Hepatocyte (in vitro differentiated cells): ENCODE measurements at regions not wholly inside any gene's neighbourhood (a gene's known extent, or its start where the extent isn't known, plus 50 kb on each side); places are given as distances from the start of the nearest gene placed in this dataset.
"Not testable (repeated sequence)": the region's sequence is repeated elsewhere in the genome, so short reads cannot be mapped to it uniquely, and the experiment has no call there.

Experiments used
- DNase-seq: peaks from one replicate; pipeline ENCODE4 v3.0.0-alpha.2; 2016; ENCODE audit warnings: low spot score
- H2AFZ ChIP-seq: fragments of 200-600 bp; sonication (generic); 2 replicates; pipeline ENCODE4 v1.6.0; 2016; ENCODE audit warnings: antibody characterized with exemption, mild to moderate bottlenecking
- H3K27ac ChIP-seq: fragments of 200-600 bp; sonication (generic); 2 replicates; pipeline ENCODE4 v1.5.1; 2016; ENCODE audit warnings: mild to moderate bottlenecking
- H3K27me3 ChIP-seq: fragments of 200-600 bp; sonication (generic); 2 replicates; pipeline ENCODE4 v1.6.1; 2016
- H3K36me3 ChIP-seq: fragments of 200-600 bp; sonication (generic); replicated peaks from 2 replicates; pipeline ENCODE4 v1.5.1; 2016; ENCODE audit warnings: low read depth; ENCODE audit not compliant: insufficient read depth
- H3K4me1 ChIP-seq: fragments of 200-600 bp; sonication (generic); 2 replicates; pipeline ENCODE4 v1.5.1; 2016; ENCODE audit warnings: mild to moderate bottlenecking, moderate library complexity; ENCODE audit not compliant: insufficient read depth
- H3K4me2 ChIP-seq: fragments of 200-600 bp; sonication (generic); 2 replicates; pipeline ENCODE4 v1.6.0; 2016
- H3K4me3 ChIP-seq: fragments of 200-600 bp; sonication (generic); 2 replicates; pipeline ENCODE4 v1.5.1; 2016; ENCODE audit warnings: mild to moderate bottlenecking
- H3K79me2 ChIP-seq: fragments of 200-600 bp; sonication (generic); 2 replicates; pipeline ENCODE4 v1.6.0; 2017; ENCODE audit warnings: mild to moderate bottlenecking
- H3K9me2 ChIP-seq: fragments of 200-600 bp; sonication (generic); replicated peaks from 2 replicates; pipeline ENCODE4 v1.6.0; 2017; ENCODE audit warnings: mild to moderate bottlenecking; ENCODE audit not compliant: insufficient read depth
- H3K9me3 ChIP-seq: fragments of 200-600 bp; sonication (generic); 2 replicates; pipeline ENCODE4 v1.5.1; 2016; ENCODE audit warnings: low read depth, mild to moderate bottlenecking
- H4K20me1 ChIP-seq: fragments of 200-600 bp; sonication (generic); 2 replicates; pipeline ENCODE4 v1.6.0; 2016; ENCODE audit warnings: mild to moderate bottlenecking; ENCODE audit not compliant: insufficient read depth, poor library complexity, severe bottlenecking
- EZH2 ChIP-seq: fragments of 200-600 bp; sonication (generic); IDR thresholded peaks from 2 replicates; pipeline ENCODE4 v1.6.1; 2016; ENCODE audit warnings: antibody characterized with exemption, mild to moderate bottlenecking, borderline replicate concordance
- EZH2phosphoT487 ChIP-seq: fragments of 200-600 bp; sonication (generic); IDR thresholded peaks from one replicate; pipeline ENCODE4 v1.6.1; 2018; ENCODE audit warnings: antibody characterized with exemption, mild to moderate bottlenecking, low read depth, moderate library complexity; ENCODE audit not compliant: unreplicated experiment, severe bottlenecking
- WGBS: methylation state at CpG from one replicate; pipeline ENCODE4 v1.1.6; 2016; ENCODE audit warnings: low lambda C conversion rate; ENCODE audit errors: missing lambda C conversion rate; 5-methylcytosine and 5-hydroxymethylcytosine counted together
- TF ChIP-seq, protein P1 (sequence below): fragments of 200-600 bp; sonication (generic); IDR thresholded peaks from 2 replicates; pipeline ENCODE4 v1.5.1; 2016; ENCODE audit warnings: antibody characterized with exemption, mild to moderate bottlenecking; ENCODE audit not compliant: poor library complexity

- Histone ChIP-seq H3K4me1 (no peaks in the 10 kb centered on the region), H3K9me2 (no peaks in the 10 kb centered on the region), H2AFZ (no peak overlapping the region), H4K20me1 (no peaks in the 10 kb centered on the region), H3K27ac (no peak overlapping the region), H3K4me3 (no peak overlapping the region), H3K27me3 (no peaks in the 10 kb centered on the region), H3K79me2 (no peaks in the 10 kb centered on the region), H3K36me3 (no peaks in the 10 kb centered on the region), H3K4me2 (no peak overlapping the region), H3K9me3 (no peaks in the 10 kb centered on the region)
- 87% methylated on average over 9 of the region's 9 CpGs for WGBS
- TF ChIP-seq, protein P1, sequence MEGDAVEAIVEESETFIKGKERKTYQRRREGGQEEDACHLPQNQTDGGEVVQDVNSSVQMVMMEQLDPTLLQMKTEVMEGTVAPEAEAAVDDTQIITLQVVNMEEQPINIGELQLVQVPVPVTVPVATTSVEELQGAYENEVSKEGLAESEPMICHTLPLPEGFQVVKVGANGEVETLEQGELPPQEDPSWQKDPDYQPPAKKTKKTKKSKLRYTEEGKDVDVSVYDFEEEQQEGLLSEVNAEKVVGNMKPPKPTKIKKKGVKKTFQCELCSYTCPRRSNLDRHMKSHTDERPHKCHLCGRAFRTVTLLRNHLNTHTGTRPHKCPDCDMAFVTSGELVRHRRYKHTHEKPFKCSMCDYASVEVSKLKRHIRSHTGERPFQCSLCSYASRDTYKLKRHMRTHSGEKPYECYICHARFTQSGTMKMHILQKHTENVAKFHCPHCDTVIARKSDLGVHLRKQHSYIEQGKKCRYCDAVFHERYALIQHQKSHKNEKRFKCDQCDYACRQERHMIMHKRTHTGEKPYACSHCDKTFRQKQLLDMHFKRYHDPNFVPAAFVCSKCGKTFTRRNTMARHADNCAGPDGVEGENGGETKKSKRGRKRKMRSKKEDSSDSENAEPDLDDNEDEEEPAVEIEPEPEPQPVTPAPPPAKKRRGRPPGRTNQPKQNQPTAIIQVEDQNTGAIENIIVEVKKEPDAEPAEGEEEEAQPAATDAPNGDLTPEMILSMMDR = no peak
- TF ChIP-seq EZH2phosphoT487 = no peak
- no peak for TF ChIP-seq EZH2
- DNase-seq = no peak
Observed at GRCh38 chr22:34620161-34620560, 445.8 kb upstream of the ISX start.

GRCh38 chr22:34620832-34621231 lies 445.1 kb upstream of the ISX start:
- H3K36me3 ChIP-seq = no peaks in the 10 kb centered on the region
- H3K4me2 ChIP-seq = no peak overlapping the region
- no peak overlapping the region for H3K4me3 ChIP-seq
- no peaks in the 10 kb centered on the region for H3K4me1 ChIP-seq
- no peak for DNase-seq
- no peaks in the 10 kb centered on the region for H3K9me3 ChIP-seq
- H3K9me2 ChIP-seq = no peaks in the 10 kb centered on the region
- no peaks in the 10 kb centered on the region for H3K79me2 ChIP-seq
- H4K20me1 ChIP-seq = no peaks in the 10 kb centered on the region
- TF ChIP-seq EZH2phosphoT487 (no peak), EZH2 (no peak)
- TF ChIP-seq, protein P1 = no peak
- H3K27ac ChIP-seq = no peak overlapping the region
- no peaks in the 10 kb centered on the region for H3K27me3 ChIP-seq
- H2AFZ ChIP-seq = no peak overlapping the region
- 85% methylated on average over 8 of the region's 8 CpGs for WGBS

DNA sequence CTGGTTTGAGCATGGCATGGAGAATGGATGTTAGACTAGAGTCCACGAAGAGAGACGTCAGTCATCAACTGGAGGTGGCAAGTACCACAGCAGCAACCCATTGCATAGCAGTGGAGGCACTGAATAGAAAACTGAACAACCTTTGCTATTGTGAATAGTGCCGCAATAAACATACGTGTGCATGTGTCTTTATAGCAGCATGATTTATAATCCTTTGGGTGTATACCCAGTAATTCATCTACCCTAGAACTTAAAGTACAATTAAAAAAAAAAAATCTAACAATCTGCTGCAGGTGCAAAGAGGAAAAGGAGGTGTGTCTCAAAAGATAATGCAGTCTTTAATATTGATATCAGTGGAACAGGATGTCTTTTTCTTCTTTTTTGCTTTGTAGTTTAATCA lies 443.4 kb upstream of the ISX start:
- Histone ChIP-seq H3K4me2 (no peak overlapping the region), H3K4me3 (no peak overlapping the region), H2AFZ (no peak overlapping the region), H3K36me3 (no peaks in the 10 kb centered on the region), H3K27me3 (no peaks in the 10 kb centered on the region), H4K20me1 (no peaks in the 10 kb centered on the region), H3K4me1 (no peaks in the 10 kb centered on the region), H3K27ac (no peak overlapping the region), H3K79me2 (no peaks in the 10 kb centered on the region), H3K9me2 (no peaks in the 10 kb centered on the region), H3K9me3 (no peaks in the 10 kb centered on the region)
- no peak for TF ChIP-seq EZH2phosphoT487
- TF ChIP-seq, protein P1 = no peak
- no peak for TF ChIP-seq EZH2
- DNase-seq = no peak
- 96% methylated on average over 4 of the region's 4 CpGs for WGBS

DNA sequence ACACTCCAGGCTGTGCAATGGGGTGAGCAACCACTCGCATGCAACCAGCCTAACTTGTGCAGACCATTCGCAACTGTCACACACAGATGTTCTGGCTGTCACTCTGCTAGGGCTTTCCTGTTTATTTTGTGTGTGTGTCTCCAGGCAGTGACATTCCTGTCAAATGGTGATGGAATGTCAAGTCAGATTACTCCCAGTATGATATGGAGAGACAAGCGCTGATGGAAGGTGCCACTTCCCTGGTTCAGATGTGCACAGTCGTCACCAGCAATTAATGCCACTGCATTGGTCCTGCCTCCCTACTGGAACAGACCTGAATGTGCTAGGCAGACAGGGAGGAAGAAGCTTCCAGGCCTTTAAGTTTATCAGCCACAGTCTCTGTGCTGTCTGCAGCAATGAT lies 442.4 kb upstream of the ISX start:
- no peak for DNase-seq
- no peaks in the 10 kb centered on the region for H3K4me1 ChIP-seq
- TF ChIP-seq, protein P1 = no peak
- TF ChIP-seq EZH2 (no peak), EZH2phosphoT487 (no peak)
- H3K79me2 ChIP-seq = no peaks in the 10 kb centered on the region
- no peaks in the 10 kb centered on the region for H3K9me3 ChIP-seq
- no peak overlapping the region for H2AFZ ChIP-seq
- no peaks in the 10 kb centered on the region for H3K27me3 ChIP-seq
- 90% methylated on average over 4 of the region's 4 CpGs for WGBS
- H3K4me2 ChIP-seq = no peak overlapping the region
- H3K9me2 ChIP-seq = no peaks in the 10 kb centered on the region
- no peak overlapping the region for H3K27ac ChIP-seq
- no peaks in the 10 kb centered on the region for H4K20me1 ChIP-seq
- H3K36me3 ChIP-seq = no peaks in the 10 kb centered on the region
- no peak overlapping the region for H3K4me3 ChIP-seq

- H4K20me1 ChIP-seq, DNase-seq, H3K4me2 ChIP-seq, H3K36me3 ChIP-seq, H3K27me3 ChIP-seq, H3K79me2 ChIP-seq, H3K9me3 ChIP-seq, H3K4me3 ChIP-seq, H2AFZ ChIP-seq, H3K4me1 ChIP-seq, H3K9me2 ChIP-seq, H3K27ac ChIP-seq: not testable (repeated sequence)
- WGBS = no CpG with 5 or more reads among the region's 30 CpGs
Observed at GRCh38 chr22:34625892-34626291, 440.1 kb upstream of the ISX start.
